MCF 10A (cell line): ENCODE measurements at regions not wholly inside any gene's neighbourhood (a gene's known extent, or its start where the extent isn't known, plus 50 kb on each side); places are given as distances from the start of the nearest gene placed in this dataset.

Experiments used
- BruUV-seq: library from RNA; stranded (reverse); fragments of 400-500 nt; replicated peaks from 2 replicates; lab custom pipeline; 2021; lab: Mats Ljungman, UMichigan
- CTCF ChIA-PET: fragments of 300-600 bp; sonication (Branson Sonifier 250); formaldehyde crosslinking; extraction: SDS; loops from one replicate; lab custom pipeline; 2021; ENCODE audit warnings: antibody characterized with exemption, inconsistent platforms; lab: Yijun Ruan, JAX
- POLR2A ChIA-PET: fragments of 300-600, 350-650 bp; sonication (Branson Sonifier 250); formaldehyde crosslinking; extraction: SDS; loops from one replicate; lab custom pipeline; 2020; ENCODE audit warnings: antibody characterized with exemption, inconsistent platforms; lab: Yijun Ruan, JAX
- DNase-seq: peaks from one replicate; pipeline ENCODE4 v3.0.0-alpha.2; 2018; ENCODE audit not compliant: unreplicated experiment
- H3K27ac Mint-ChIP-seq: one replicate; pipeline ENCODE4 v1.8.0; 2022; ENCODE audit warnings: mild to moderate bottlenecking, low read depth, mixed read lengths; ENCODE audit not compliant: unreplicated experiment
- H3K27me3 Mint-ChIP-seq: one replicate; pipeline ENCODE4 v1.8.0; 2022; ENCODE audit warnings: mixed read lengths; ENCODE audit not compliant: insufficient read depth, unreplicated experiment
- H3K36me3 Mint-ChIP-seq: one replicate; pipeline ENCODE4 v1.8.0; 2022; ENCODE audit warnings: mild to moderate bottlenecking, moderate library complexity, mixed read lengths; ENCODE audit not compliant: insufficient read depth, unreplicated experiment
- H3K4me1 Mint-ChIP-seq: one replicate; pipeline ENCODE4 v1.8.0; 2022; ENCODE audit warnings: mixed read lengths; ENCODE audit not compliant: insufficient read depth, unreplicated experiment
- H3K4me3 Mint-ChIP-seq: one replicate; pipeline ENCODE4 v1.8.0; 2022; ENCODE audit warnings: mild to moderate bottlenecking, moderate library complexity, mixed read lengths; ENCODE audit not compliant: unreplicated experiment
- H3K9me3 Mint-ChIP-seq: one replicate; pipeline ENCODE4 v1.8.0; 2022; ENCODE audit warnings: mixed read lengths; ENCODE audit not compliant: unreplicated experiment
- intact Hi-C: fragments of 100-400 bp; cut with micrococcal nuclease; formaldehyde crosslinking; loops from 2 replicates; pipeline ENCODE4 v1.14.1; 2022
- TF ChIP-seq, protein P1 (sequence below): fragments of 200-600 bp; IDR thresholded peaks from one replicate; pipeline ENCODE4 v1.8.0; 2022; ENCODE audit warnings: antibody characterized with exemption, mild to moderate bottlenecking; ENCODE audit not compliant: unreplicated experiment

DNA sequence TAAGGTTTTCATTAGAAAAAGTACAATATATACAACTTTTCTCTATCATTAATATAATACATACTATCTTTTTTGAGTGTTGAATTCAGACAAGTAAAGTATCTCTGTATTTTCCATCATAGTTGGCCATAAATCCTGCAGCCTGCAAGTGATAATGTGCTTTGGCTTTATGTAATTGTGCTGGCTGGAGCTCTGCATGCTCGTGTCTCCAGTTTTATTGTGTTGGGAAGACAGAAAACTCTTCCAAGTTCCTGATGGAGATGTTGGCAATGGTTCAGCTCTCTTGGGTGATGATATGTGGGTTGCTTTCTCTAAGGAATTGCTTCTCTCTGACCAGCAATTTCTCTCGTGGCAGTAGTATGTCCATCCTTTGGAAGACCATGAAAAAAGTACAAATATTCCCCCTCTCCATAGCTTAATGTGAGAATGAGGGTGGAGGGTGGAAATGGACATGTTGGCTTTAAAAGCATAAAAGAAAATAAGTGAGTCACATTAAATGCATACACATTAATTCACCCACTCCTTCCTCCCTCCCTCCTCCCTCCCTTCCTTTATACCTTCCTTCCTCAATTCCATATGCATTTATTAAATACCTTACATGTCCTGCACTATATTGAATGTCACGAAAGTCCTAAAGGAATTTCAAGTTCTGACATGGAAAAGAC is 344.2 kb downstream of the MTX2 start:
- no peaks in the 10 kb centered on the region for H3K36me3 Mint-ChIP-seq
- ChIA-PET CTCF (interaction anchor here (0.8 to 2.0 kb wide), 5 partner anchors 28 to 487 kb away, joined by 3 to 8 read pairs (median 5); no protein-coding TSS in a partner anchor), POLR2A (interaction anchor here (0.6 to 1.6 kb wide), 5 partner anchors 10 to 79 kb away, joined by 3 to 6 read pairs (median 3); no protein-coding TSS in a partner anchor)
- BruUV-seq = no TSS peak
- no peak overlapping the region for H3K4me3 Mint-ChIP-seq
- no peaks in the 10 kb centered on the region for H3K27me3 Mint-ChIP-seq
- TF ChIP-seq, protein P1, sequence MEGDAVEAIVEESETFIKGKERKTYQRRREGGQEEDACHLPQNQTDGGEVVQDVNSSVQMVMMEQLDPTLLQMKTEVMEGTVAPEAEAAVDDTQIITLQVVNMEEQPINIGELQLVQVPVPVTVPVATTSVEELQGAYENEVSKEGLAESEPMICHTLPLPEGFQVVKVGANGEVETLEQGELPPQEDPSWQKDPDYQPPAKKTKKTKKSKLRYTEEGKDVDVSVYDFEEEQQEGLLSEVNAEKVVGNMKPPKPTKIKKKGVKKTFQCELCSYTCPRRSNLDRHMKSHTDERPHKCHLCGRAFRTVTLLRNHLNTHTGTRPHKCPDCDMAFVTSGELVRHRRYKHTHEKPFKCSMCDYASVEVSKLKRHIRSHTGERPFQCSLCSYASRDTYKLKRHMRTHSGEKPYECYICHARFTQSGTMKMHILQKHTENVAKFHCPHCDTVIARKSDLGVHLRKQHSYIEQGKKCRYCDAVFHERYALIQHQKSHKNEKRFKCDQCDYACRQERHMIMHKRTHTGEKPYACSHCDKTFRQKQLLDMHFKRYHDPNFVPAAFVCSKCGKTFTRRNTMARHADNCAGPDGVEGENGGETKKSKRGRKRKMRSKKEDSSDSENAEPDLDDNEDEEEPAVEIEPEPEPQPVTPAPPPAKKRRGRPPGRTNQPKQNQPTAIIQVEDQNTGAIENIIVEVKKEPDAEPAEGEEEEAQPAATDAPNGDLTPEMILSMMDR = no peak
- intact Hi-C loops = no loop called here
- peaks cover 6% of the 10 kb centered on the region for H3K4me1 Mint-ChIP-seq
- no peaks in the 10 kb centered on the region for H3K9me3 Mint-ChIP-seq
- H3K27ac Mint-ChIP-seq = no peak overlapping the region
- DNase-seq = peak; percentile 23

- H3K9me3 Mint-ChIP-seq = no peaks in the 10 kb centered on the region
- peaks cover 6% of the 10 kb centered on the region for H3K4me1 Mint-ChIP-seq
- no peaks in the 10 kb centered on the region for H3K27me3 Mint-ChIP-seq
- no peak overlapping the region for H3K4me3 Mint-ChIP-seq
- no peaks in the 10 kb centered on the region for H3K36me3 Mint-ChIP-seq
- no peak for DNase-seq
- BruUV-seq = no TSS peak
- intact Hi-C loops = no loop called here
- ChIA-PET POLR2A (interaction anchor here (0.8 kb wide), 1 partner anchor 53 kb away, joined by 3 read pairs; no protein-coding TSS in a partner anchor), CTCF (interaction anchor here (0.6 to 2.0 kb wide), 3 partner anchors 28 to 487 kb away, joined by 3 to 7 read pairs (median 5); no protein-coding TSS in a partner anchor)
- TF ChIP-seq, protein P1 = no peak
- no peak overlapping the region for H3K27ac Mint-ChIP-seq
Measured at GRCh38 chr2:176614049-176614448, 344.8 kb downstream of the MTX2 start.

GRCh38 chr2:176614930-176615329 is 345.7 kb downstream of the MTX2 start:
- CTCF ChIA-PET = interaction anchor here (0.6 to 0.7 kb wide), 2 partner anchors 475 to 529 kb away, joined by 3 to 5 read pairs; no protein-coding TSS in a partner anchor

DNA sequence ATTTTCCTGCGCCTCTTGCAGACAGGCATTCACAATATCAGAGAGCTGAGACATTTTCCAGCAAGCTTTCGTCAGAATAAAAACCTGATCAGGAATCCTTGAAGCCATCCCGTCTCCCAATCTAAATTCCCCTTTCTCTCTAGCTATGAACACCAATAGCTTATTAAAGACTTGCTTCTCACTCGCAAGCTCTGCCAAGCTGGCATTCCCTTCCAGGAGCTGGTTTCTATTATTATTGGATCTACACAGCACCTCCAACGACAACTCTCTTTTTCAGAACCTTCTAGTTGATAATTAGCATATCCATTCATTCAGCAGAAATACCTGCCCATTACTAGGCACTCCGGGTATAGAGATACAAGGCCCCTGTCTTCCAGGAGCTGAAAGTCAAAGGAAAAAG is 350.3 kb downstream of the MTX2 start:
- no peaks in the 10 kb centered on the region for H3K27me3 Mint-ChIP-seq
- POLR2A ChIA-PET = no interaction called here
- no peak for DNase-seq
- H3K4me3 Mint-ChIP-seq = no peak overlapping the region
- H3K36me3 Mint-ChIP-seq = no peaks in the 10 kb centered on the region
- no peaks in the 10 kb centered on the region for H3K4me1 Mint-ChIP-seq
- no peak overlapping the region for H3K27ac Mint-ChIP-seq
- CTCF ChIA-PET = interaction anchor here (1.1 to 1.9 kb wide), 2 partner anchors 18 to 59 kb away, joined by 3 to 7 read pairs; no protein-coding TSS in a partner anchor
- H3K9me3 Mint-ChIP-seq = no peaks in the 10 kb centered on the region
- intact Hi-C loops = no loop called here
- no TSS peak for BruUV-seq
- TF ChIP-seq, protein P1 = no peak

More at GRCh38 chr2:176614930-176615329, 345.7 kb downstream of the MTX2 start:
- TF ChIP-seq, protein P1 = no peak
- H3K4me3 Mint-ChIP-seq = no peak overlapping the region
- POLR2A ChIA-PET = interaction anchor here (0.8 kb wide), 1 partner anchor 54 kb away, joined by 3 read pairs; no protein-coding TSS in a partner anchor
- H3K4me1 Mint-ChIP-seq = peaks cover 6% of the 10 kb centered on the region
- intact Hi-C loops = no loop called here
- no peak overlapping the region for H3K27ac Mint-ChIP-seq
- H3K27me3 Mint-ChIP-seq = no peaks in the 10 kb centered on the region
- H3K36me3 Mint-ChIP-seq = no peaks in the 10 kb centered on the region
- DNase-seq = no peak
- BruUV-seq = no TSS peak
- no peaks in the 10 kb centered on the region for H3K9me3 Mint-ChIP-seq
